HG02852 (cell line): ENCODE measurements at regions not wholly inside any gene's neighbourhood (a gene's known extent, or its start where the extent isn't known, plus 50 kb on each side); places are given as distances from the start of the nearest gene placed in this dataset.
"Not testable (repeated sequence)": the region's sequence is repeated elsewhere in the genome, so short reads cannot be mapped to it uniquely, and the experiment has no call there.

ENCODE experiments used
- ATAC-seq: cut with Tn5 transposase; IDR thresholded peaks from one replicate; pipeline ENCODE4 v1.9.1; 2021; ENCODE audit warnings: mild to moderate bottlenecking, moderate library complexity; ENCODE audit not compliant: unreplicated experiment

DNA sequence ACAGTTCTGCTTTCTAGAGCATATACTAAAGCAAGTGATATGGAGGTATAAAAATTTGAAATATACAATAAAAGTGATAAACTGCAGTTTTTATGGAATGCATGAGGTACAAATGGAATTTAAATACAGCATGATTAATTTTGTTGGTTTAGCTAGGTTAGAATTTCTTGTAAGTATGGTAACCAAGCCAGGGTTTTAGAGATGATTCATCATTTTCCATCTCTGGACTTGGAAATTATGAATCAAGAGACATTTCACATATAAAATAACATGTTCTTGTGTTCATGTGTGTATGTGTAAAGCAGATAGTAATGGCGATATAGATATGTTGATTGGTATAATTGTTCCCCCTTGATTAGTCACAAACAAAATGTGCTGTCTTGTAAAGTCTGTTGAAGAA lies 1219.8 kb downstream of the CDH8 start:
- ATAC-seq: no peak

DNA sequence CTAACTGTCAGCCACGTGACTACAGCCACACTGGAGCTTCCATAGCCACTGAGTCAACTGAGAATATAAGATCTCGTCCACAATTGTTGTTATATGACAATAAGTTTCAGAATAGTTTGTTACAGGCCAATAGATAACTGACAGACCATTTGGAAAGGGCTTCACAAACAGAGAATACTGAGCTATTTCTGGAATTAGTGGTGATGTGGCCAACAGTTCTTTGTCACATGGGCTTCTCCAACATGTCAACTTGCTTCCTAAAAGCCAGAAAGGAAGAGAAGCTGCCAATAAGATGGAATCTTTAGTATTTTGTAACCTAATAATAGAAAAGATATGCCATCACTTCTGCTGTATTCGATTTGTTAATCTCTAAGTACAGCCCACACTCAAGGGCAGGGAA lies 1220.4 kb downstream of the CDH8 start:
- no peak for ATAC-seq

DNA sequence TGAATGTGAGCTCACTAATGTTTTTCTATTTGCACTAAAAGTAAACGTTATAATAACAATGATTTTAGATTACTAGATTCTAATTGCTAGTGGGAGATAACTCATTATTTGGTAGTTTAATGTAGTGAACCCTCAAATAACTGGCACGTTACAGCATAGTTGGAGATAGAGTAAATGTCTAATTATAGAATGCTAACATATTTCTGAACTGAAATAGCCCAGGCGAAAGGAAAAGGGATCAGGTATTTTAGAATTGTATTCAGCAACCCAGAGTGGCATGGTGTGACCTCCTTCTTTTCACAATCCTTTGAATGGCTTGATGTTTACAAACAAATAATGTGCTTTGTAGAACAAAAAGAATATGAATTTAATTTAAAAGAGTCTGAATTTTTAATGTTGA lies 1221.2 kb downstream of the CDH8 start:
- ATAC-seq: no peak

DNA sequence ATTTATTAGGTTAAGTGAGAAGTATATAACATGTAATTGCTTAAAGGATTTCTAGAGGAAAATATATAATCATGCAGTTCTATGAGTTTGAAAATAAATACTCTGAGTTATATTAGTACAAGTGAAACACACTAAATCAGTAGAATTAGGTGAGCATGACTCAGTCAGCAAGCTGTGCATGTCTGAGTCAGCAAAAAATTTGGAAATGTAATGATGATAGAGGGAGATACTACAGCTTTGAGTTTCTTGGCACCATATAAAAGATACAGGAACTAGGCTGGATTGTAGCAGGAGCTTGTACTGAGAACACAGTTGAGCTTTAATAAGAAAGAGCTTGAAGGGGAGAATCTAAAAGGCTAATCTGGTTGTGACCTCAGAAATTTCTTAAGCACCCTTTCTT lies 1224.6 kb downstream of the CDH8 start:
- no peak for ATAC-seq

DNA sequence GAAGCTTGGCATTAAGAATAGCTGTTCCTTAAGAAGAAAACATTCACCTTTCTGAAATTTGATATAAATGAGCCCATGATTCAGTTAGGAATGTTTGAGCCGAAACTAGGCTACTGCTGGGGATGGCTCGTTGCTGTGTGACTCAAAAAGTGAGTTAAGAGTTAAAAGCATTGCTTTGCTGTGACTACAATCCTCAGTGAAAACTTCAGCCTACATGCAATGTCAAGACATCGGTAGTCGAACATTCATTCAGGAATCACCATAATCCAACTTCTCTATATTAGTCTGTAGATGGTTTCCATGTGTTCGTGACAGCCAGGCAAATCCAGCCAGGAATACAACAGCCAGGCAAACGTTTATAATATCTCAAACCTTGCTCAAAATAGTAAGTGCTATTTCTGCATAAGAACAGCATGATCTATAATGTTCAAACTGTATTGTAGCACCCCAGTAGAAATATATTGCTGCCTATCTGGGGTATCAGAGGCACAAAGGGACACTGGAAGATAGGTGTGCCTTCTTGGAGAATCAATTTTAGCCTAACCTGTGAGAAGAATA lies 1225.1 kb downstream of the CDH8 start:
- ATAC-seq: no peak

DNA sequence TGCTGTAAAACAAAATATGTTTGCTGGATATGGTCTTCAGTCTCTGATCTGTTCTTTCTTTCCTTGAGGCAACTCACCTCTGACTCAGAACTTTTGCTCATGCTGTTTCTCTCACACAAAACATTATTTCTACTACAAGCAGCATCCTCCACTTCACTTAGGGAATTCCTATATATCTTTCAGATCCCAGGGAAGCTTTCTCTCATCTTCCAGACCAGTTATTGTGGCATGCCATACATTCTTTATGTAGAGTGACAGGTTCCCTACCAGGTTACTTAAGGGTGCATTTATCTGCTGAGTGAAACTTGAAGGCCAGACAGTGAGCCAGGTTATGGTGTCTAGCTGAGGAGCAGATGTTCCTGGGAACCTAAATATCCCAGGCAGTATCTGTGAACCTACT lies 1226.0 kb downstream of the CDH8 start:
- ATAC-seq: no peak

DNA sequence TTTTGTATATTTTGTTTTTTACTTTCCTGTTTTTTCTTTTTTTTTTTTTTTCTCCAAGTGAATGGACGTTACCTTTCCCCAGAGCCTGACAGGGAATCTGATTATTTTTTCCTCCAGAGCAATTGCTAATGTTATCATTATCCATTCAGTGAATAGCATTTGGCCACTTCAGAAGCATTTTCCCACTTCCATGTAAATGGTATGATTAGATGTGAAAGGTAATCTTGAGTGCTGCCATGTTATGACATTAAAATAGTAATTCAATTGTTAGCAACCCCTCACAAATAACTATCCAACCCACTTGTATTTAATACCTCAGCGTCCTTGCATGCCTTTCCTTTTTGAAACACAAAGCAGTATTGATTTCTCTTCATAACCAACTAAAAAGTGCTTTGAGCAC lies 1243.8 kb downstream of the CDH8 start:
- ATAC-seq: no peak

DNA sequence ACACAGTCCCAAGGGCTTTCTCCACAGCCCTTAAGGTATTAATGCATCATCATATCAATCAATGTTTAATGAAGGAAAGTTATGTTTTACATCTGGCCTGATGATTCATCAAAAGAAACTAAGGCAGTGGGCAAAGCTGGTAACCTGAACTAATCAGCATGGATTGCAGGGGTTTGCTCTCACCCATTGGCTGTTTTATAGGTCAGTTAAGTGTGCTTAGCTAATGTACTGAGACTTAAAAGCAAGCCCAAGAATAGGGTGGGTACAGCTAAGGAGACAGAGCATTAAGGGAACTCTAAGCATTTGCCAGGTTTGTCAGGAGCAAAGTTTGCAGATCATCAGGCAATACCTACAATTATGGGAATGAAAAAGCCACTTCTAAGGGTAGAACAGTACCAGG lies 1247.6 kb downstream of the CDH8 start:
- no peak for ATAC-seq

DNA sequence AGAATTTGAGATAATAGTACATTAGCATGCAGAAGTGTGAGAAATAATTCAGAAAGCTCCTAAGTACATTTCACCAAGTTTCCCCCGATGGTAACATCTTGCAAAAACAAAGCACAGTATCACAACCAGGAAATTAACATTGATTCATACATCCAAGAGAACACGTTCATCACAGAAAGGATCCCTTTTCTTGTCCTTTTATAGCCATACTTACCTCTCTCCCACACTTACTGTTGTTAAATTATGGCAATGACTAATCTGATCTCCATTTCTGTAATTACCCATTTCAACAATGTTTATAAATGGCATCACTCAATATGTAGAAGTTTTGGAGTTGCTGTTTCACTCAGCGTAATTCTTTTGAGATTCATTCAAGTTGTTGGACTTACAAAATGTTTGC lies 1260.0 kb downstream of the CDH8 start:
- ATAC-seq: no peak

DNA sequence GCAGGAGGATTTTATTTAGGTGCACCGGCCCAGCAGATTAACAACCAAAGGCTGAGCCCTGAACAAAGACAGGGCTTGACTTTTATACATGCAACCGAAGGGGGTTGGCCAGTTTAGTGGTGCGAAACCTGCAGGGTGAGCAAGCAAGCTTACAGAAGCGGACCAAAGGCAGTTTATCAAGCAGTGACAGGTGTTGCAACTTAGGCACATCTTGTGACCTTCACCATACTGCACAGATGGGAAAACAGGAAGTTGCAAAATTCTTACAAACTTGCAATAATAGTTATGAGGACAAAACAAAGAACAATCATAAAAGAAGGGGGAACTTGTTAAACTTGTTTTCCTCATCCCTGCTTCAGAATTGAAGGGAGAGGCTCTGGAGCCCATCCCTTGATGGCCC lies 1265.1 kb downstream of the CDH8 start:
- no peak for ATAC-seq

DNA sequence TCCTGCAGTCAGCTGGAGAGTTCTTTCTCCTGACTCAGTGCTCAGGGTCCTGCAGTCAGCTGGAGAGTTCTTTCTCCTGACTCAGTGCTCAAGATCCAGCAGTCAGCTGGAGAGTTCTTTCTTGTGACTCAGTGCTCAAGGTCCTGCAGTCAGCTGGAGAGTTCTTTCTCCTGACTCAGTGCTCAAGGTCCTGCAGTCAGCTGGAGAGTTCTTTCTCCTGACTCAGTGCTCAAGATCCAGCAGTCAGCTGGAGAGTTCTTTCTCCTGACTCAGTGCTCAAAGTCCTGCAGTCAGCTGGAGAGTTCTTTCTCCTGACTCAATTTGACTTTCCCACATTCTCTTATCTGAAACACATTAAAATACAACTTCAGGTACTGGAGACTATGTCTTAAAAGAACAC lies 1265.9 kb downstream of the CDH8 start:
- not testable (repeated sequence) for ATAC-seq

DNA sequence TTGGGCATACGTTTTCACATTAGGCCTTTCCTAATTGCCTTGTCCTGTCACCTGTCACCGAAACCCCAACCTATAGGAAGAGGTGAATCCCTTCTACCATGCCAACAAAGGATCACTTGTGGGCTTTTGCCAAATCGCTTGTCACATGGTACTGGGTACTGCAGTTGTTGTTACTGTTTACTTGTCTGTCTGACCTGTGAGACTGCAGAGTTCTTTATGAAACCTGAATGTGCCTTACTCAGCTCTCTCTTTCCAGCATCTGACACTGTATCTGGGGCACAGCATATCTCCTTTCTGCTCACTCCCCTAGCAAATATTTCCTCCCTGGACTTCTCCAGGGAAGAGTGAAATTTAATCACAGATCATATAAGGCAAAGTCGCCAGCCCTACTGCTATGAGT lies 1272.4 kb downstream of the CDH8 start:
- no peak for ATAC-seq

DNA sequence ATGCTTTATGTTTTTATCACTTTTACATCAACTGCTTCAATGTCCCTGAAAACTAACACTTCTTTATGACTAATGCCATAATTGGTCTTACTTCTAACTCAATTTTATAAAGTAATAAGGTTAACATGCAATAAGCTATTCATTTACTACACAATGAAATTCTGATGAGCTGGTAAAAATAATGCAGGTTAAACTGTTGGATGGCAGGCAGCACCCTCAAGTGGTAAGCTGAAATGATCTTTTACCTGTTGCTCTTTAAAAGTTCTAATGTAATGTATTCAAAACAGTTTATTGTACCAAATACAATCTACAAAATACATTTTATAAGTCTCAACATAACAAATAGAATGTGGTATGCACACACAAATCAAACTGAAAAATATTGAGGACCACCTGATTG lies 1280.3 kb downstream of the CDH8 start:
- no peak for ATAC-seq

DNA sequence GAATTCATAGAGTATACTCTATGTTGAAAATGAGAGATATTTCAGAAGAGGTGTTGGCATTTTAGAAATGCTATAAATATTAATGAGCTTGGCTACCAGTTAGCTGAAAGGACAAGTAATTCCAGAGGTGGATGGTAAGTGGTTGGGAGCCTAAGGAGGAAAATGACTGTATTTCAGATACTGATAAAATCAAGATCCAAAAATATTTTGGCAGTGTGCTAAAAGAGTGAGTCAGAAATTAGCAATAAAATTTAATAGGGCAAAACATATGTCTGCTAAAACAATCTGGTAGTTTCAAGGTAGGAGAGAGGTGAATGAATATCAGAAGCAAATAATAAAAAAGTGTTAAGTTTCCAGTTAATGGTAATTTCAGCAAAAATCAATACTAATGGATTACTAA lies 1287.9 kb downstream of the CDH8 start:
- ATAC-seq: no peak

DNA sequence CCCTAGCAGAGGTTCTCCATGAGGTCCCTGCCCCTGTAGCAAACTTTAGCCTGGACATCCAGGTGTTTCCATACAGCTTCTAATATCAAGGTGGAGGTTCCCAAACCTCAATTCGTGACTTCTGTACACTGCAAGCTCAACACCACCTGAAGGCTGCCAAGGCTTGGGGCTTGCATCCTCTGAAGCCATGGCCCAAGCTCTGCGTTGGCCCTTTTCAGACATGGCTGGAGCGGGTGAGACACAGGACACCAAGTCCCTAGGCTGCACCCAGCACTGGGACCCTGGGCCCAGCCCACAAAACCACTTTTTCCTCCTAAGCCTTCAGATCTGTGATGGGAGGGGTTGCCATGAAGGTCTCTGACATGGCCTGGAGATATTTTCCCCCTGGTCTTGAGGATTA lies 1292.0 kb downstream of the CDH8 start:
- no peak for ATAC-seq

DNA sequence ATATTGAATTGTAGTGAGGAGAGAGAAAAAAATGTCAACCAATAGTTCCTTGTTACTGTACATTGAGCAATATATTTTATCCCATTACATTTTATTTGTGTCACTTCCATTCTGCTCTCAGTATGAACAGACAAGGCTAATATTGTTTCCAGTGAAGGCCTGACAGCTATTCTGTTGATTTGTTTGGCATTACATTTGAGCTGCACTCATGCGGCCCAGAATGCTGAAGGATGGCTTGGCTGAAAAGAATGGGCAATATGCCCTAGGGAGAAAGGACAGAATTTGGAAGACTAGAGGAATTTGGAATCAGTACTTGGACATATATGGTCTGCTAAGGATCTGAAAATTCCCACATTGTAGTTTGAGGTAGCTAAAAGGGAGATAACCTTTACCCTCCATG lies 1294.4 kb downstream of the CDH8 start:
- no peak for ATAC-seq

DNA sequence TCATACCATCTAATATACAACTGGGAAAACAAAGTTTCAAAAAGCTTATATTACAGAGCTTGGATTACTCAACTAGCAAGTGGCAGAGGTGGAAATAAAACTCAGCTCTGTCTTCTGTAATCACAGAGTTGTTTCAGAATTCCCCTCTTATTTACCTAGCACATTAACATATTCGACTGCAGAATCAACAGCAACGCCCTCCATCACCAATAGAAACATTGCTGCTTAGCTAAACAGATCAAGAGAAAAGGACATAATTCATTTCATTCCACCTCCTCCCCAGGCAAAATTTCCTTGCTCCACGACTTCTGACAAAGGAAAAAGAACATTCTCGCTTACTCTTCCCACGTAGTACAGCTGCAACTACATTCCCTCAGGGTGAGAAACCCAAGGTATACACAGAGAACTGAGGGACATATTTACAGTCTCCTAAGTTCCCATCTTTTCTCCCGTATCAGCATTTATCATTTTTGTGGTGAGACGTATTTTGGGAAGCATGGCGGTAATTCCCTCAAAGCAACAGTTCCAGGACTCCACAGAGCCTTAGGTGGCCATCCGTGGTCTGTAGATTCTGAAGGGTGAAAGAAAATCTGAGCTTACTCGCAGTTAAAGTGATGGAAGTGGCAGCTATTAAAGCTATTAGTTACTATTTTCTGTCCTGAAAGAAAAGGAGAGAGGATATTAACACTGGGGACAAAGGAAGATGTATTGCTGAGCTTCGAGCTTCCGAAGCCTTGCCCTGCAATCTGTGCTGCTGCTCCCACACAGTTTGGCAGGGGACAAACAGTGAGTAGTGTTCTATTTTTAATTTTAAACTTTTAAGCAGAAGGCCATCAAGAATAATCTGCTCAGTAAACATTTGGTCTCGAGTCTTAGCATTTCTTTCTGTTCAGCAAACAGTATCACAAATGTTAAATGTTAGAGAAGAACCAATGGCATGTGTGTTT lies 1296.2 kb downstream of the CDH8 start:
- no peak for ATAC-seq

DNA sequence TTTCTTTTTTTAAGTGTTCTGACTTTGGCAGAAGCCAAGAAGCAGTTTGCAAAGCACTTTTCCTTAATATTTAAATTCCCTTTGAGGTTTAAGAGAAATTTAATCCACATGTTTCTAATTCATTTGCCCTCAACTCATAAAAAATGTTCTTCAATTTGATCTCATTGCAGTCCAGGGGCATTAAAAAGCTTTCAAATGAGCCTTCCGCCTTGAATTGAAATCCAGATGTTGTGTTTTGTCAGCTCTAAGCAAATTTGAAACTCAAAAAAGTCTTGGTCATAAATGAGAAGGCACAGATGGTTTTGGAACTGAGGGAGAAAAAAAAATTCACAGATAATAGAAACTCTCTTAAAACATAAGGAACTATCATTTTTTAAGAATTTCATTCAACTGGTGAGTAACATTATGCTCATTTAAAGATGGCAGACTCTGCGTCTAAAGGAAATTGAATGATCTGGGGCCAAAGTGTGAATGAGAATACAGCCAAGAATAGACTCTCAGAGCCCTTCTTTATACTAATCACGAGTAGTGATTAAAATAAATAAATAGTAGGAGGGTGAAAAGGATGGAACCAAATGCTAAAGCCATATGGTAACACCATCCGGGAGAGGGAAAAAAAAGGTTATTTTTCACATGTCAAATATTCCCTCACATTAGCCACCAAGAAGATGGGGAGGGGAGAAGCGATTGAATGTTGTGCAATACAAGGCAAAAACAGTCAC lies 1304.7 kb downstream of the CDH8 start:
- ATAC-seq: no peak

DNA sequence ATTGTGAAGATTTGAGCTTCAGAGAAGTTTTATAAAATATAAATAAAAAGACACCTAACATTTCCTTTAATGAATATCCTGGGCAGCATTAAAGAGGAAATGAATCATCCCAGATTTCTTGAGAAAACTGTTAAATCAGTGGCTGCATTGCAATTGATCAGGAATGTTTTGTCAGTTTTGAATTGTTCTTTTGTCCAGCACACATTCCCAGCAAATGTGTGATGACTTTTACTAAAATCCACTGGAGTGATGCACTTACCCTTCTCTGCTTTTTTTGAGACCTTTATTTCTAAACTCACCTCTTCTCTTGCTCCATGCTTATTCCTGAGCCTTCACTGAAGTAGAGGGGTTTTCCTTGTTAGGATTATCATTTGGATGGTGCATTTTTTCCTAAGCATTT lies 1307.2 kb downstream of the CDH8 start:
- no peak for ATAC-seq

DNA sequence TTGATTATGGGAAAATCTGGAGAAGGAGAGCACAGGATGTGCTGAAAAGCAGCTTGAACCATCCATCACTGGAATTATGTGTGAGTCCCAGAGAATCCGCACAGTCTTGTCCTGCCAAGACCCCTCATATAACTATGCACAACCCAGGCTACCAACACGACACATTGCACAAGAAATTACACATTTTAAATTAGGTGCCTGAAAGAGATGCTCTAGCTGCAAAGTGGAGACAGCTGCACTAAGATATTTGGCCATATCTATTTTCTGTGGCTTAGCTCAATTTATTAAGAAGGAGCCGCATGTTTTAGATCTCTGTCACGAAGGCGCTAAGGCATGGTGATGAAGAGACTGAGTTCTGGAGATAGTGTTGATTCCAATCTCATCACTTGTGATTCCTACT lies 1308.4 kb downstream of the CDH8 start:
- no peak for ATAC-seq

DNA sequence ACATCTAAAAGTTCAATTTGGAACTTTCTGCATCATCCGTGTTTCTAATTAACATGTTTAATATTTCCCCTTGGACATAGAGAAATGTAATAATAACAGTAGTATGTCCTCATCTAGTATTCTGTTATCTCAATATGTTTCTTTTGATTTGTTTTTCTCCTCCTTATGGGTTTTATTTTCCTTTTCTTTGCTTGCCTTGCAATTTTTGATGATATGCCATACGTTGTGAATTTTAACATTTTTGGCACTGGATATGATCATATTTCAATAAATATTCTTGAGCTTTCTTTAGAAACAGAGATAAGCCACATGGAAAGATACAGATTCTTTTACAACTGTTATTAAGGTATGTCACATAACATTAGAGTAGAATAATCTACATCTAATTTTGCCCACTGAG lies 1316.2 kb downstream of the CDH8 start:
- ATAC-seq: no peak

DNA sequence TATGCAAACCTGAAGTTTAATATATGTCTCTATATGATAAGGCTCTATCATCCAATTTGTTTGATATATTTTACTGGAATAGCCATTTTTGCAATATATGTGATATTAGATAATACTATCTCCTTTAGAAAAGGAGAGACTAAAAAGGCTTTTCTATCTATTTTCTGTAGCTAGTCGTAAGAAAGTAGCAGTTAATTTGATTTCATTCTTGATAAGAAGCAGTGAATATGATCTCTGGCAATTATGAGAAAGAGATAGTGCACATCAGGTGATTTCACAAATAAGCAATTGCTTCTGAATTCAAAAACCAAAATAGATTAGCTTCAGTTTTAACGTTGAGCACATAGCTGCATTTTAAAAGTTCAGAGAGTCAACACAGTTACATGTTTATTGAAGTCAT lies 1318.4 kb downstream of the CDH8 start:
- ATAC-seq: no peak
